Neural cell (in vitro differentiated cells): ENCODE measurements at regions not wholly inside any gene's neighbourhood (a gene's known extent, or its start where the extent isn't known, plus 50 kb on each side); places are given as distances from the start of the nearest gene placed in this dataset.

ENCODE experiments used
- H2AFZ ChIP-seq: fragments of 200-600, 300-800 bp; sonication (generic), shearing (Covaris generic); 2 replicates; pipeline ENCODE4 v1.6.0; 2014; ENCODE audit warnings: low read depth, mild to moderate bottlenecking, antibody characterized with exemption, low read length, moderate library complexity
- H3F3A ChIP-seq: fragments of 200-600 bp; shearing (Covaris generic); 2 replicates; pipeline ENCODE4 v1.6.1; 2016; ENCODE audit warnings: mild to moderate bottlenecking, moderate library complexity, mixed read lengths, antibody characterized with exemption, low read length; ENCODE audit not compliant: insufficient read depth, poor library complexity, severe bottlenecking
- H3K27ac ChIP-seq: fragments of 200-600, 300-800 bp; sonication (generic), shearing (Covaris generic); 2 replicates; pipeline ENCODE4 v1.5.1; 2014; ENCODE audit warnings: mild to moderate bottlenecking, low read length, moderate library complexity
- H3K27me3 ChIP-seq: fragments of 300-800, 200-600 bp; sonication (generic), shearing (Covaris generic); 2 replicates; pipeline ENCODE4 v1.6.0; 2014; ENCODE audit warnings: mild to moderate bottlenecking, low read depth, low read length, moderate library complexity; ENCODE audit not compliant: insufficient read depth
- H3K36me3 ChIP-seq: fragments of 300-800, 200-600 bp; sonication (generic), shearing (Covaris generic); 2 replicates; pipeline ENCODE4 v1.5.1; 2014; ENCODE audit warnings: mild to moderate bottlenecking, antibody characterized with exemption, low read length, moderate library complexity; ENCODE audit not compliant: insufficient read depth
- H3K4me2 ChIP-seq: fragments of 300-800, 200-600 bp; sonication (generic), shearing (Covaris generic); 2 replicates; pipeline ENCODE4 v1.6.0; 2014; ENCODE audit warnings: mild to moderate bottlenecking, low read length
- H3K4me3 ChIP-seq: fragments of 300-800, 200-600 bp; sonication (generic), shearing (Covaris generic); 2 replicates; pipeline ENCODE4 v1.5.1; 2014; ENCODE audit warnings: mild to moderate bottlenecking, low read length, moderate library complexity
- H3K79me2 ChIP-seq: fragments of 200-600 bp; shearing (Covaris generic); replicated peaks from 2 replicates; pipeline ENCODE4 v1.6.0; 2014; ENCODE audit warnings: mild to moderate bottlenecking, low read length, moderate library complexity; ENCODE audit not compliant: insufficient read depth
- H3K9ac ChIP-seq: fragments of 300-800, 200-600 bp; sonication (generic), shearing (Covaris generic); 2 replicates; pipeline ENCODE4 v1.6.1; 2016; ENCODE audit warnings: mild to moderate bottlenecking, low read length, mixed read lengths
- H3K9me2 ChIP-seq: fragments of 200-600 bp; shearing (Covaris generic); 2 replicates; pipeline ENCODE4 v1.6.1; 2016; ENCODE audit warnings: mild to moderate bottlenecking, low read length, mixed read lengths; ENCODE audit not compliant: insufficient read depth
- H3K9me3 ChIP-seq: fragments of 200-600, 300-800 bp; sonication (generic), shearing (Covaris generic); 2 replicates; pipeline ENCODE4 v1.6.1; 2016; ENCODE audit warnings: mild to moderate bottlenecking, mixed run types, low read length, moderate library complexity, mixed read lengths
- H4K20me1 ChIP-seq: fragments of 200-600 bp; shearing (Covaris generic); 2 replicates; pipeline ENCODE4 v1.6.1; 2016; ENCODE audit warnings: mild to moderate bottlenecking, mixed run types; ENCODE audit not compliant: insufficient read depth
- CTCF ChIP-seq: fragments of 450-650 bp; IDR thresholded peaks from 2 replicates; pipeline ENCODE4 v1.5.1; 2014; ENCODE audit warnings: antibody characterized with exemption, mild to moderate bottlenecking, moderate library complexity; ENCODE audit not compliant: poor library complexity, severe bottlenecking
- EP300 ChIP-seq: fragments of 450-650 bp; conservative IDR thresholded peaks from 2 replicates; pipeline ENCODE4 v1.6.1; 2014; ENCODE audit warnings: antibody characterized with exemption, mild to moderate bottlenecking, moderate library complexity; ENCODE audit not compliant: poor library complexity, severe bottlenecking
- EZH2 ChIP-seq: fragments of 200-600, 300-800 bp; shearing (Covaris generic), sonication (generic); IDR thresholded peaks from 2 replicates; pipeline ENCODE4 v1.6.1; 2014; ENCODE audit warnings: antibody characterized with exemption, low read length, borderline replicate concordance, mild to moderate bottlenecking; ENCODE audit not compliant: insufficient read depth, poor library complexity, severe bottlenecking
- MXI1 ChIP-seq: fragments of 450-650 bp; conservative IDR thresholded peaks from 2 replicates; pipeline ENCODE4 v1.6.1; 2014; ENCODE audit warnings: antibody characterized with exemption, mild to moderate bottlenecking; ENCODE audit not compliant: poor library complexity, severe bottlenecking
- POLR2AphosphoS5 ChIP-seq: IDR thresholded peaks from 2 replicates; pipeline ENCODE4 v1.6.1; 2012
- RAD21 ChIP-seq: fragments of 450-650 bp; conservative IDR thresholded peaks from 2 replicates; pipeline ENCODE4 v1.6.1; 2014; ENCODE audit warnings: antibody characterized with exemption, mild to moderate bottlenecking, moderate library complexity
- REST ChIP-seq: IDR thresholded peaks from 2 replicates; pipeline ENCODE4 v1.6.1; 2012; ENCODE audit warnings: borderline replicate concordance
- SMC3 ChIP-seq: fragments of 450-650 bp; conservative IDR thresholded peaks from 2 replicates; pipeline ENCODE4 v1.6.1; 2014; ENCODE audit warnings: antibody characterized with exemption, mild to moderate bottlenecking, moderate library complexity; ENCODE audit not compliant: poor library complexity
- TAF1 ChIP-seq: IDR thresholded peaks from 2 replicates; pipeline ENCODE4 v1.6.1; 2012; ENCODE audit warnings: low read depth

DNA sequence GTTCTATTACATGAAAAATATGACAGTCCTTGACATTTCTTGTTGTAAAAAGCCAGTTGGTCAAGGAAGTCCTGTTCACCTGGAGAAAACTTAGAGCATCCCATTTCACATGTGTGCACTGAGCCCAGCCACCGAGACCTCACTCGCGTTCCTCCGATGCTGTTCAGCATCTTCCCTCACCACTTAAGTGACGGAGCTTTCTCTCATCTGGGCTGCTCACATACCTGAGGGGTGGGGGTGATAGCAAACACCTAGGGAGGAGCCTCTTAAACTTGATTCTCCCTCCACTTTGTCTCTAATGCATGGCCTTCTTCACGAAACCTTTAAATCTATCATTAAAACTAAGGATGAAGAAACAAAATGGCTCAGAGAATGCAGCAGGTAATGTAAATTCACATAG is 950.2 kb downstream of the GATA3 start:
- Histone ChIP-seq H3K9me3 (no peaks in the 10 kb centered on the region), H3K27ac (no peak overlapping the region), H3K9me2 (no peaks in the 10 kb centered on the region), H3K27me3 (no peaks in the 10 kb centered on the region), H2AFZ (no peak overlapping the region), H3K4me2 (no peak overlapping the region), H3K79me2 (no peaks in the 10 kb centered on the region), H3F3A (no peaks in the 10 kb centered on the region), H3K36me3 (no peaks in the 10 kb centered on the region), H4K20me1 (no peaks in the 10 kb centered on the region), H3K4me3 (no peak overlapping the region), H3K9ac (no peak overlapping the region)
- TF ChIP-seq EZH2, result no peak
- no peak for TF ChIP-seq CTCF
- TF ChIP-seq RAD21, result no peak
- no peak for TF ChIP-seq TAF1
- no peak for TF ChIP-seq POLR2AphosphoS5
- TF ChIP-seq REST, result no peak
- TF ChIP-seq SMC3, result no peak
- TF ChIP-seq MXI1, result no peak
- no peak for TF ChIP-seq EP300

- Histone ChIP-seq H3K4me3 (no peak overlapping the region), H3K27ac (no peak overlapping the region), H3F3A (no peaks in the 10 kb centered on the region), H4K20me1 (no peaks in the 10 kb centered on the region), H2AFZ (no peak overlapping the region), H3K36me3 (no peaks in the 10 kb centered on the region), H3K79me2 (no peaks in the 10 kb centered on the region), H3K9me3 (no peaks in the 10 kb centered on the region), H3K27me3 (no peaks in the 10 kb centered on the region), H3K4me2 (no peak overlapping the region), H3K9me2 (no peaks in the 10 kb centered on the region), H3K9ac (no peak overlapping the region)
- no peak for TF ChIP-seq REST
- TF ChIP-seq EP300, result no peak
- TF ChIP-seq EZH2, result no peak
- TF ChIP-seq CTCF, result no peak
- TF ChIP-seq MXI1, result no peak
- TF ChIP-seq POLR2AphosphoS5, result no peak
- no peak for TF ChIP-seq SMC3
- TF ChIP-seq RAD21, result no peak
- no peak for TF ChIP-seq TAF1
These were observed 955.0 kb downstream of the GATA3 start for GRCh38 chr10:9009505-9009904.
